ENCODE measurements at regions not wholly inside any gene's neighbourhood (a gene's known extent, or its start where the extent isn't known, plus 50 kb on each side); places are given as distances from the start of the nearest gene placed in this dataset.

- Histone ChIP-seq H3K9me3 (no peaks in the 10 kb centered on the region), H3K4me1 (no peaks in the 10 kb centered on the region), H3K36me3 (no peaks in the 10 kb centered on the region), H3K4me3 (no peak overlapping the region), H3K27ac (no peak overlapping the region), H3K27me3 (no peaks in the 10 kb centered on the region)
- 6% methylated on average over 4 of the region's 4 CpGs for WGBS
- TF ChIP-seq EP300 (IDR thresholded peaks at IDR 0.05) (no peak), POLR2AphosphoS5 (IDR thresholded peaks at IDR 0.05) (no peak)
- TF ChIP-seq, protein P1, sequence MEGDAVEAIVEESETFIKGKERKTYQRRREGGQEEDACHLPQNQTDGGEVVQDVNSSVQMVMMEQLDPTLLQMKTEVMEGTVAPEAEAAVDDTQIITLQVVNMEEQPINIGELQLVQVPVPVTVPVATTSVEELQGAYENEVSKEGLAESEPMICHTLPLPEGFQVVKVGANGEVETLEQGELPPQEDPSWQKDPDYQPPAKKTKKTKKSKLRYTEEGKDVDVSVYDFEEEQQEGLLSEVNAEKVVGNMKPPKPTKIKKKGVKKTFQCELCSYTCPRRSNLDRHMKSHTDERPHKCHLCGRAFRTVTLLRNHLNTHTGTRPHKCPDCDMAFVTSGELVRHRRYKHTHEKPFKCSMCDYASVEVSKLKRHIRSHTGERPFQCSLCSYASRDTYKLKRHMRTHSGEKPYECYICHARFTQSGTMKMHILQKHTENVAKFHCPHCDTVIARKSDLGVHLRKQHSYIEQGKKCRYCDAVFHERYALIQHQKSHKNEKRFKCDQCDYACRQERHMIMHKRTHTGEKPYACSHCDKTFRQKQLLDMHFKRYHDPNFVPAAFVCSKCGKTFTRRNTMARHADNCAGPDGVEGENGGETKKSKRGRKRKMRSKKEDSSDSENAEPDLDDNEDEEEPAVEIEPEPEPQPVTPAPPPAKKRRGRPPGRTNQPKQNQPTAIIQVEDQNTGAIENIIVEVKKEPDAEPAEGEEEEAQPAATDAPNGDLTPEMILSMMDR (IDR thresholded peaks at IDR 0.05) = peak; percentile 23 to 51
- DNase-seq (ENCODE audit: low spot score in 2 of 2) = no peak
Observed at GRCh38 chr1:101520302-101520701, 283.5 kb downstream of the S1PR1 start.

GRCh38 chr1:101522486-101522885 is 285.7 kb downstream of the S1PR1 start:
- Histone ChIP-seq H3K4me1 (no peaks in the 10 kb centered on the region), H3K27me3 (no peaks in the 10 kb centered on the region), H3K4me3 (no peak overlapping the region), H3K27ac (no peak overlapping the region), H3K36me3 (no peaks in the 10 kb centered on the region), H3K9me3 (no peaks in the 10 kb centered on the region)
- TF ChIP-seq POLR2AphosphoS5 (IDR thresholded peaks at IDR 0.05) (no peak), POLR2A (IDR thresholded peaks at IDR 0.05) (no peak), EP300 (IDR thresholded peaks at IDR 0.05) (no peak)
- TF ChIP-seq, protein P1 (IDR thresholded peaks at IDR 0.05) = no peak
- WGBS = 70% methylated on average over 2 of the region's 2 CpGs
- DNase-seq (ENCODE audit: low spot score in 2 of 2) = no peak

GRCh38 chr1:101526813-101527212 is 290.0 kb downstream of the S1PR1 start:
- Histone ChIP-seq H3K4me1 (no peaks in the 10 kb centered on the region), H3K9me3 (no peaks in the 10 kb centered on the region), H3K27ac (no peak overlapping the region), H3K4me3 (no peak overlapping the region), H3K36me3 (no peaks in the 10 kb centered on the region), H3K27me3 (no peaks in the 10 kb centered on the region)
- WGBS = 51% methylated on average over 6 of the region's 6 CpGs
- TF ChIP-seq POLR2A (IDR thresholded peaks at IDR 0.05) (no peak), EP300 (IDR thresholded peaks at IDR 0.05) (no peak), POLR2AphosphoS5 (IDR thresholded peaks at IDR 0.05) (no peak)
- TF ChIP-seq, protein P1 (IDR thresholded peaks at IDR 0.05) = no peak
- no peak for DNase-seq (ENCODE audit: low spot score in 2 of 2)

- Histone ChIP-seq H3K4me3 (no peak overlapping the region), H3K4me1 (no peaks in the 10 kb centered on the region), H3K27ac (no peak overlapping the region), H3K9me3 (no peaks in the 10 kb centered on the region), H3K36me3 (no peaks in the 10 kb centered on the region), H3K27me3 (no peaks in the 10 kb centered on the region)
- DNase-seq (ENCODE audit: low spot score in 2 of 2) = no peak
- TF ChIP-seq POLR2A (IDR thresholded peaks at IDR 0.05) (no peak), EP300 (IDR thresholded peaks at IDR 0.05) (no peak), POLR2AphosphoS5 (IDR thresholded peaks at IDR 0.05) (no peak)
- TF ChIP-seq, protein P1 (IDR thresholded peaks at IDR 0.05) = no peak
- WGBS = 9% methylated on average over 1 of the region's 1 CpG
Observed at GRCh38 chr1:101532377-101532776, 295.6 kb downstream of the S1PR1 start.

DNA sequence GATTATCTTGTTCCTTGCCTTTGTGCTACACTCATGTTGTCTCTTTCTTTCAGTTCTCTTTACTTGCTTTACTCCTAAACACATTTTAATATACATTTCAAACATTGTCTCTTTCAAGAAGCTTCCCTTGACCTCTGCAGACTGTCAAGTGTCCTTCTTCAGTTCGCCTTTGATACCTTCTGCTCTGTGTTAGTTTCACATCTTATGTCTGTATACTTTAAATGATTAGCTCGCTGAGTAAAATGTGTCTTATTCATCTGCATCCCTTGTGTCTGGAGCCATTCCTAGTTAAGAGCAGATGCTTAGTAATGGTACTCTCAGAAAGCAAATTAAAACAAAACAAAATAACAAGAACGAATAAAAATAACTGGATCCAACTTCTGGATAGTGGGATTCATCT is 303.3 kb downstream of the S1PR1 start:
- TF ChIP-seq, protein P1 (IDR thresholded peaks at IDR 0.05) = no peak
- TF ChIP-seq POLR2A (IDR thresholded peaks at IDR 0.05) = no peak
- TF ChIP-seq EP300 (IDR thresholded peaks at IDR 0.05) = no peak
- no peak for TF ChIP-seq POLR2AphosphoS5 (IDR thresholded peaks at IDR 0.05)
- WGBS = 43% methylated on average over 3 of the region's 3 CpGs
- no peak overlapping the region for H3K4me3 ChIP-seq
- no peak overlapping the region for H3K27ac ChIP-seq
- H3K4me1 ChIP-seq = no peaks in the 10 kb centered on the region
- no peak for DNase-seq (ENCODE audit: low spot score in 2 of 2)
- H3K36me3 ChIP-seq = no peaks in the 10 kb centered on the region
- no peaks in the 10 kb centered on the region for H3K27me3 ChIP-seq
- no peaks in the 10 kb centered on the region for H3K9me3 ChIP-seq

Data from suprapubic skin (tissue), 4 donors.